T-helper 1 cell (primary cell): ENCODE measurements at regions not wholly inside any gene's neighbourhood (a gene's known extent, or its start where the extent isn't known, plus 50 kb on each side); places are given as distances from the start of the nearest gene placed in this dataset.
"Not testable (repeated sequence)": the region's sequence is repeated elsewhere in the genome, so short reads cannot be mapped to it uniquely, and the experiment has no call there.

ENCODE experiments used
- DNase-seq, 5 donors: peaks; one replicate each; pipeline ENCODE4 v3.0.0-alpha.2; 2012 to 2020

DNA sequence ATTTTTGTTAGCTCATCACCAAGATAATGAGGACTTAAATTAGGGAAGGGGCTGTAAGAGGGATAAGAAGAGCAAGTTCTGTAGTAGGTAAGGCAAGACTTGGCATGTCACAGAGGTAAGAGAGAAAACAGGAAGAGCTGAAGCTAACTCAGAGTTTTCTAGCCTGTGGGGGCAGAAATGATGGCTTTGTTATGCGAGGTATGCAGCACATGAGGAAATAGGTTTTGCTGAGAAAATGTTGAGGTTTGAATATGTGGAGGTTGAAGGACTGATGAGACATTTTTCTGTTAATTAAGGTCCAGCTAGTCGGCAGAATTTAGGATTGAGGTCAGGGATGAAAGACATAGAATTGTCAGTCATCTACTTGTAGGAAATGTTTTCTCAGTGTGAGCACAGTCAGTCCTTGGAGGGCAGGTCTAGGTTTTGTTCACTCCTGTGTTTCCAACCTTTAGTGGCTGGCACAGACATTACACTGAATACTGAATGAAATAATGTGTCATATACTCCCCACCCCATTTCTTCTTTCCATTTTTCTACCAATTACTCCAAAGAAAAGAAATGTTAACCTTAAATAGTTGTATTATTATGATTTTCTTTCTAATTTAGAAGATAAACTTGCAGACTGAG is 154.0 kb upstream of the AADAT start:
- DNase-seq, result no peak

DNA sequence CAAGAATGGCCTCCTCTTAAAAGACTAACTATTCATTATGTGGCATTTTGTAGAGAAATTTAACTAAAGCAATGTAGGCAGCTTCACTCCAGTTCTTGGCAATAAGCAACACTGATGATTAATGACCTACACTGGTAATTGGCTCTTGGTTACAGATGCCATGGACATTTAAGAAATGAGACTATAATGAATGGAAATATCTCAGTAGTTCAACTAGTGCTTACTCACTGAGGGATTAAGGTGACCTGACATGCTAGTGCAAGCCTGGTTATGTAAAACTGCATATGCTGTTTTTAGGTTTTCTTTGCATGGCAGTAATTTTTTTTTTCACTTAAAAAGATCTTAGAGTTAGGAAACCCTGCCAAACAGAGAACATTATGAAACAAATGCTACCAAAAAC is 152.7 kb upstream of the AADAT start:
- DNase-seq, result no peak

DNA sequence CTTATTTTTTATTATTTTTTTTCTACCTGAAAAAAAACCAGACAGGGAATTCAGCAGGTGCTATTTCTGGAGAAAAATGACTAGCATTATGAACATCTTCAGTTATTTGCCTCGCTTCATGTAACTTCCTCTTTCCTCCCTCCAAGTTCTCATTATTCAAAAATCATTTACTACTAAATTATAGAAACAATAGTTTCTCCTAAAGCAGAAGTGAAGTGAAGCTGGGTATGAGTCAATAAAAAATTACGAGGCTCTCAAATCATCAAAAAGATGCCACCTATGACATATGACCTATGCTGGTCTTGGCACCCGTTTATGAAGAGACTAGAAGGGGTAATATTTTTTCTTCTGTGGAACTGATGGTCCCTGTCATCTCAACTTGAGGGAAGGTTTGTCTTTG is 145.0 kb upstream of the AADAT start:
- no peak for DNase-seq

DNA sequence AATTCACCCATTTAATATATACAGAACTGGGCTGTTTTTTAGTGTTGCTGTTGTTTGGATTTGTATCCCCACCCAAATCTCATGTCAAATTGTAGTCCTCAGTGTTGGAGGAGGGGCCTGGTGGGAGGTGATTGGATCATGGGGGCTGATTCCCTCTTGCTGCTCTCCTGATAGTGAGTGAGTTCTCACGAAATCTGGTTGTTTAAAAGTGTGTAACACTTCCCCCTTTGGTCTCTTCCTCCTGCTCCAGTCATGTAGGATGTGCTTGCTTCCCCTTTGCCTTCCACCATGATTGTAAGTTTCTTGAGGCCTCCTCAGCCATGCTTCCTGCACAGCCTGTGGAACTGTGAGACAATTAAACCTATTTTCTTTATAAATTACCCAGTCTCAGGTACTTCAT is 141.6 kb upstream of the AADAT start:
- no peak for DNase-seq

DNA sequence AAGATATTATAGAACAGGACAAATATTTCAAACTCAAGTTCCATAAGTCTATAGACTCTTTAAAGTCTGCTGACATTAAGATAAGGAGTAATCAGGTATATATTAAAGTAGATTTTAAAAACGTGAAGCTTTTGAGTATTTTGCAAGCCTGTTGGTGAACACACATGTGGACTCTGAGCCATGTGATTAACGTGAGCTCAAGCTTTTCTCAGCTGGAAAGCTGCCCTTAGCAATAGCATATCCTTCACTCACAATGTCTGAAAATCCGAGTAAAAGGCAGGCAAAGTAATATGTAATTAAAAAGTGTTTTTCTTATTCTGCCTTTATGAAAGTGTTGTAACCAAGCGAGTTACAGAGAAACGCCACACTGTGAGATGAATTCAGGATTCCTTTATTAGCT is 140.5 kb upstream of the AADAT start:
- DNase-seq, result no peak

DNA sequence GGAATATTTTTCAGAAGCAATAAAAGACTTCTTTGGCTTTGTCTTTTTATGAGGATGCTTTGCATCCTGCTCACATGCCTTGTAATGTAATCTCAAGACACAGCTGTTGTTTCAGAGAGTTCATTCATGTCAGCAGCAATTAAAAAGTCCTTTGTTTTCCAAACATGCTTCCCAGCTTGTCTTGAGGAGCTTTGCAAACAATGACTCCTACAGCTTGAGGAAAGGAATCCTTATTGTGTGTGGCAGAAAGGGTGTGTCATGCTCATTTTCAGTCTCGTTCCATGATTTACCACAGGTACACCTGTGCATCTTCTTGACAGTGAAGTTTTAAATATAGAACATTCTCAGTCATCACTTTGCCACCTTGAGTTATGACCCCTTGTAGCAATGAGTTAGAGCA is 139.2 kb upstream of the AADAT start:
- DNase-seq, result no peak

DNA sequence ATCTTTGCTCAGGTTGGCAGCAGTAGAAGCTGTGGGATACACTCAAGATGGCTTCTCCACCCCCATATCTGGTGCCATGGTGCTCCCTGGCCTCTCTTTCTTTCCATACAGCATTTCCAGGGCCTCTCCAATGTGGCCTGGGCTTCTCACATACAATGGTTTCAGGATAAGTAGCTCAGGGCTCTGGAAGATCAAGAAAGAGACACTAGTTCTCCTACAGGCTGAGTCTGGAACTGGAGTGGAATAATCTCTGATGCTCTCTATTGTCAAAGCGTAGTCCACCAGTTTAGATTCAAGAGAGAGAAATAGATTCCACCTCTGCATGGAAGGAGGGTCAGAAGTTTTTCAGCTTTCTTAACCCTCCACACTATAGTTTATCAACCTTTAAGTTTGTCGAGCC is 138.2 kb upstream of the AADAT start:
- no peak for DNase-seq

DNA sequence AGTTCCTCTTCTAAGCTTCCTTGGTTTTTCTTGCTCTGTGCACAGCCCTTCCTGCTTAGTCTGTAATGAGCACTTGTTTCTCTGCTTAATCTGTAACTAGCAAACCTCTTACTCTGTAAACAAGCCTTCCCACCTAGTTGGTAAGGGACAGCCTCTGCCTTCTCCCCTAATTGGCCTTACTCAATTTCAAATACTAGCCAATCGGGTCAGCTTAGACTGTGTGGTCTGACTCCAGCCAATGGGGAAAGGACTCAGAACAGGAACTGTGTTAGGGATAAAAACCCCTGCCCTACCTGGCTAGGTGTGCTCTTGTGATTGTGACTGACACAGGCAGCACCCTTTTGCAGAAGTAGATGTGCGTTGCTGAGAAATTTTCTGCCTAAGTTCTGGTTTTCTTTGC is 136.5 kb upstream of the AADAT start:
- DNase-seq, result no peak

DNA sequence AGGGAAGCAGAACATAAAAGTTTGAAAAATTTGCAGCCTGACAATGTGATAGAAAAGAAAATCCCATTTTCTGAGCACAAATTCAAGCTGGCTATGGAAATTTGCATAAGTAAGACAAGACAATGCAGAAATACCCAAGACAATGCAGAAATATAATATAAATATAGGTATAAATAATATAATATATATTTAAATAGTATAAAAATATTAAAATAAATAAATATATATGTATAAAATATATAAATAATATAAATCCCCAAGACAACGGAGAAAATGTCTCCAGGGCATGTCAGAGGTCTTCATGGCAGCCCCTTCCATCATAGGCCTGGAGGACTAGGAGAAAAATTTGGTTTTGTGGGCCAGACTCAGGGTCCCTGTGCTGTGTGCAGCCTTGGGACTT is 125.0 kb upstream of the AADAT start:
- no peak for DNase-seq

DNA sequence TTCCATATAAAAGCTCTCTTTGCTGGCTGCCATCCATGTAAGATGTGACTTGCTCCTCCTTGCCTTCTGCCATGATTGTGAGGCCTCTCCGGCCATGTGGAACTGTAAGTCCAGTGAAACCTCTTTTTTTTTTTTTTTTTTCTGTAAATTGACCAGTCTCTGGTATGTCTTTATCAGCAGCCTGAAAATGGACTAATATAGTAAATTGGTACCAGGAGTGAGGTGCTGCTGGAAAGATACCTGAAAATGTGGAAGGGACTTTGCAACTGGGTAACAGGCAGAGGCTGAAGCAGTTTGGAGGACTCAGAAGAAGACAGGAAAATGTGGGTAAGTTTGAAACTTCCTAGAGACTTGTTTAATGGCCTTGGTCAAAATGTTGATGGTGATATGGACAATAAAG is 124.3 kb upstream of the AADAT start:
- no peak for DNase-seq

DNA sequence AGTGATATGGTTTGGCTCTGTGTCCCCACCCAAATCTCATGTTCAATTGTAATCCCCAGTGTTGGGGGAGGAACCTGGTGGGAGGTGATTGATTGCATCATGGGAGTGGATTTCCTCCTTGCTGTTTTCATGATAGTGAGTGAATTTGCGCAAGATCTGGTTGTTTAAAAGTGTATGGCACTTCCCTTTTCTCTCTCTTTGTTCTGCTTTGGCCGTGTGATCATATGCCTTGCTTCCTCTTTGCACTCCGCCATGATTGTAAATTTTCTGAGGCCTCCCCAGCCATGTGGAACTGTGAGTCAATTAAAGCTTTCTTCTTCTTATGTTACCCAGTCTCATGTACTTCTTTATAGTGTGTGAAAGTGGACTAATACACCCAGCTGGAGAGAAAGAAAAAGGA is 113.0 kb upstream of the AADAT start:
- DNase-seq, result no peak

DNA sequence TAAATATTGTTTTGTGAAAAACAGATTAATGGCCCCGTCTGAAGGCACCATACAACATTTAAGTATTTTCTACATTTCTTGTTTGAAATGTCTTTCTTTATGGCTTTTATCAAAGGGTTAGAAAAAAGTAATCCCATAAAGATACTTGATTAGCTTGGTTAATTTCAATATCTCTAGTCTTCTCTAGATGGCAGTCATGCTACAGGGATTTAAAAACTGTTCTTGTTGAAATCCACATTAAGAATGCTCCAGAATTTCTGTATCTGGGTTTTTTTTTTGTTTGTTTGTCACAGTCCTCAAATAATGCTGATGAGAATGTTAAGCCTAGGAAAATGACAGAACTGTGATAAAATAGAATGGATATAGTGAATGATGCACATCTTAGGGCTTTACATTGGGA is 109.0 kb upstream of the AADAT start:
- DNase-seq, result no peak

DNA sequence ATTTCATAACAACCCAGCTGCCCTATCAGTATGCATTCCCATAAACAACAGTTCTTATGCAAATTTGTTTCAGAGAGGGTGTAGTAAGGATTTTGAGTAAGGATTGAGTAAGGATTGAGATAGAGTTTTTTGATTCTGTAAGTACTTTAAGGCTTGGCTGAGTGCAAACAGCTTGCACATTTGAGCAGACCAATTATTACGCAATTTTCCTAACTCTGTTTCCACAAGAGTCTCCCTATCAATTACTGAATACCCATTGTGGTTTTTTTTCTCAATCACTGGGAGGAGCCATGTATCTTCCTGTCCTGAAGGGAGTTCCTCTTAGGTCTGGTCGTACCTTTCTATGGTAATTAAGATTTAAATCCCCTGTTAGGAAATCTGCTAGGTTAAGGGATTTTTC is 105.0 kb upstream of the AADAT start:
- DNase-seq, result not testable (repeated sequence)

DNA sequence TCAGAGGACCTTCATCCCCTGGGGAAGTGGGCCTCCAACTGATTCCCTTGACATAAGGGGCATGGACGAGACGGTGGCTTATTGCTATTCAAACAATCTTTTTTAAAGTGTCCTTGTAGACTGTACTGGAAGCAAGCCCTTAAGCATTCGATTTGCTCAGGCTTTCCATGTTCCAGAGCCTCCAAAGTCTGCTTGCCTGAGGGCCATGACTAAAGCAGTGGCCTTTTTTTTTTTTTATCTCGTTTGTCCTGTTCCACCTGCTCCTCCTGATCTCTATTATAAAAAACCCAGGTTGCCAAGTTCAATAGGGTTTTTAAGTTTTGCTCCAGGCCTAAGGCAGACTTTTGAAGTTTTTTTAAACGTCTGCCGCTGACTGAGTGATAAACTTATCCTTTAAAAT is 103.7 kb upstream of the AADAT start:
- DNase-seq, result no peak

DNA sequence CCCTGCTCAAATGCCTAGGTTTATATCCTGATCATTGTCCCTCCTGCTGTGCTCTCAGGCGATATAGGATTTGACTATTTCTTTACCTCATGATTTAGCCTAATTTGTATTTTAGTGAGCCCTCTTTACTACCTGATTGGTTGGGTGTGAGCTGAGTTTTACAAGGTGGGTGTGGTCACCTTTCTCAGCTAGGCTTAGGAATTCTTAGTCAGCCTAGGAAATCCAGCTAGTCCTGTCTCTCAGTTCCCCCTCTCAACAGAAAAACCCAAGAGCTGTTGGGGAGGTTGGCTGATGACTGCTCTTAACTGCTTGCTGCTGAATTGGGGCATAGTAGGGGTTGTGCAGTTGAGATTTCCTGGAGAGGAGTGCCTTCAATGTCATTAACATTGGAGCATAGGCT is 100.5 kb upstream of the AADAT start:
- no peak for DNase-seq

DNA sequence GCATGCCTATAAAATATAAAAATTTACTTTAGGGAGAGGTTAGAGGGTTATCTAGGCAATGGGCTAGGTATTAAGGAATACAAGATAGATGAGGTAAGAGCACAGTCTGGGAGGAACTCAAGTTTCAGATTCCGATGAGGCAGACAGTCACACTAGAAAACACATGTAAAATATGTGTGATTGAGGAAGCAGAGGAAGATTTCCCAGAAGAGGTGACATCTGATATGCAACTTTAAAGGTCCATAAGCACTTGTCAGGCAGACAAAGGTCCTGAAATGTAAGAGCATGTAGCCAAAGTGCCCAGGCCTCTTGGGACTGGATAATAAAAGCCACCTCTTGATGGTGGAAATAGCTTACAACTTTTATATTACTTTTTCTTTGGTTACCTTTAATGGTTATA is 81.1 kb upstream of the AADAT start:
- DNase-seq, result no peak

DNA sequence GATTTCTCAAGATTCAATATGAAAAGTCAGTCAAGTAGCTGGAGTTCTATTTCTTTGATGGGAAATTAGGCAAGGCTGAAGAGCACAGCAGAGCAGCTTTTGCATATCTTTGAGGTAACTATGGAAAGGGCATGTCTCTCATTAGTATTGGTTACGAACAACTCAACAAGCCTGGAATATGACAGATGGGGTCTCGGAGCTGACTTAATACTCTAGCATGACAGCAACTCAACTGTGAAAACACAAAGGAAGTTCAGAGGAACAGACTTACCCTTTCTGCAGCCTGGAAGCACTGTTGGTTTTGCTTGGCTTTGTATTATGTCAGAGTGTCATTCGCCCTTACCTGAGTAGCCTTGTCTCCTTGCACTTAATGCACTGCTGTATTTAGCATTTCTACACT is 79.9 kb upstream of the AADAT start:
- no peak for DNase-seq

DNA sequence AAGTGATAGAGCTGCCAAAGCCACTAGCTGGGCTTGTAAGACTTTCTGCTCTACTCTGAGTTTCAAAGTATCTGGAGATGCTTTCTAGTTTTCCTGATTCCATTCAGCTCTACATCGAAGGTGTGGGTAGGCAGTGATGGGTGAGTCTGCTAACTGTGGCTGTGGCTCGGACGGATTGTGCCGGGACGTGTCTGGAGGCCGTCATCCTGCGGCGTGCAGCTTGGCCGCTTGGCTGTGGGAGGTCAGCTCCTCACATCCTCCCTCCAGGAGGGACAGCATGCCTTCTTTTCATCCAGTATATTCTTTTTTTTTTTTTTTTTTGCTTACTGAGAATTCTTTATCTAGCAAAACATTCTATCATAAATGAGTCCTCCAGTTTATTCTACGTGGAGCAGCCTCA is 77.9 kb upstream of the AADAT start:
- DNase-seq, result no peak

DNA sequence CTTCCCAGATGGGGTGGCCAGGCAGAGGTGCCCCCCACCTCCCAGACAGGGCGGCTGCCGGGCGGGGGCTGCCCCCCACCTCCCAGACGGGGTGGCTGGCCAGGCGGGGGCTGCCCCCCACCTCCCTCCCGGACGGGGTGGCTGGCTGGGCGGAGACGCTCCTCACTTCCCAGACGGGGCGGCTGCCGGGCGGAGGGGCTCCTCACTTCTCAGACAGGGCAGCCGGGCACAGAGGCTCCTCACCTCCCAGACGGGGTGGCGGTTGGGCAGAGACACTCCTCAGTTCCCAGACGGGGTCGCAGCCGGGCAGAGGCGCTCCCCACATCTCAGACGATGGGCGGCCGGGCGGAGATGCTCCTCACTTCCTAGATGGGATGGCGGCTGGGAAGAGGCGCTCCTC is 76.4 kb upstream of the AADAT start:
- DNase-seq, result not testable (repeated sequence)

DNA sequence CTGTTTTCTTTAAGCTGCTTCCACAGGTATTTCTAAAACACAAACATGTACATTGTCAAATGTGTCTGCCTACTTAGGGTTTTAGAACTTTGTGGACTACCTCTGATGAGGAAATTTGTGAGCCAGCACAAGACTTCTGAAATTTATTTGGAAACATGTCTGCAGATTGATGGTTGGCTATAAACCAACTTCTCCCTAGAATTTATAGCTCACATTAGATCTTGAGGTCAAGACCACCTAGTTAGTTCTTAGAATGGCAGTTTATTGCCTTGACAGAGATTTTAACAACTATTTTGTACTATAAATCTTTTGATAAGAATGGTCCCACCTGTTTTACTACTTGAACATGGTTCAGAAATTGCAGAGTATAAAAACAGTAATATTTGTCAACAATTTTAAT is 72.7 kb upstream of the AADAT start:
- no peak for DNase-seq

DNA sequence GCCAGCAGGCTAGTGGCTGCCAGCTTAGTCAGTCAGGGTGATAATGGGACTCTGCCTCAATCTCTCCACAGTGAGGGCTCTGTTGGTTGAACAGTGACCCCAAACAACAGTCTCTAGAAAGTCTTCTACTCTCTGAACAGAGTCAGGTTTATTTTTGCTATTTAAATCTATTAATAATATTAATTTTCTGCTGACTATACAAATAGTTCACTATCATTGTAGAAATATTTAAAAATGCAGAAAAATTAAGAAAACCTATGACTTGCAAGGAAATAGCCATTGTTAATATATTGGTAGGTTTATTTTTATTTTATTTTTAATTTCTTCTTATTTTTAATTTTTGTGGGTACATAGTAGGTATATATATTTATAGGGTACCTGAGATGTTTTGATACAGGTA is 67.9 kb upstream of the AADAT start:
- DNase-seq, result no peak

DNA sequence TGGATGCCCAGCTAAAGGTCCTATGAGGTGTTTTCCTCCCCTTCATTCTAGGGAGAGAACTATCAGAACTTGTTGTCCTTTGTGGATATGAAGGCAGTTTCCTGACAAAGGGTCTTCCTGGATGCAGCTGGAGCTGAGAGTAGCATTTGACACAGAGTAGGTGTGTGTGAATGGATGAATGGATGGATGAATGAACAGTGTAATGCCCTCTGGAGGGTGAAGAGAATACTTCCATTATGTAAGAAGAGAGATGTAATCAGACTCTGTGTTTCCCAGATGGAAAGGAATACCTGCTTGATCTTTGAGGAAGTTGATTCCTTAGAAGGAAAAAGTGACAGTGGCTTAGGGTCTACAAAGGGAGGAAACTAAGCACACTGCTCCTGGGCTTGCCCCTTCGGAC is 55.4 kb upstream of the AADAT start:
- DNase-seq, result no peak

DNA sequence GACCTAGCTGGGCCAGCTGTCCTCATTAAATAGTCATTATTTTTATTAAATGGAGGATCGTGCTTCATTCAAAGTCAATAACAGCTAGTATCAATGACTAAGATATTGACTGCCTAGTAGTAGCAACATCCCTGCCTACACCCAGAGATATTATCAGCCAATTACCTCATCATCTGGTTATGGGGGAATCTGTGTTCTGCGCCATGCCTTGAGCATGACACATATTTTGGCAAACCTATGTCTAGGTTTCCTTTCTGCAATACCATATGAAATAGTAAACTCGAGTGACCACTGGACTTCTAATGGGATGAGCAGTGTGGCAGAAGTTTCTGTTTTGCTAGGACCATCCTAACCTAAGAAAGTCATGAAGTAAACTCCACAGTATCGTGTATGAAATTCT is 50.0 kb upstream of the AADAT start:
- DNase-seq, result no peak
